GM23338 (cell line): ENCODE measurements at regions not wholly inside any gene's neighbourhood (a gene's known extent, or its start where the extent isn't known, plus 50 kb on each side); places are given as distances from the start of the nearest gene placed in this dataset.

Experiments used
- ATAC-seq: fragments of 200-7000 bp; cut with Tn5 transposase; 3 replicates; pipeline ENCODE4 v1.9.1; 2020
- DNase-seq: peaks from one replicate; pipeline ENCODE4 v3.0.0-alpha.2; 2015; ENCODE audit warnings: low spot score
- H2AFZ ChIP-seq: fragments of 200-600 bp; sonication (generic); 2 replicates; pipeline ENCODE4 v1.8.0; 2016; ENCODE audit warnings: antibody characterized with exemption, mild to moderate bottlenecking, moderate library complexity
- H3F3A ChIP-seq: fragments of 200-600 bp; sonication (generic); replicated peaks from 2 replicates; pipeline ENCODE4 v1.8.0; 2017; ENCODE audit warnings: antibody characterized with exemption, mixed run types, low read depth
- H3K27ac ChIP-seq: fragments of 200-600 bp; sonication (generic); 2 replicates; pipeline ENCODE4 v1.6.1; 2016; ENCODE audit warnings: low read depth
- H3K27me3 ChIP-seq: fragments of 200-600 bp; sonication (generic); 2 replicates; pipeline ENCODE4 v1.8.0; 2016; ENCODE audit warnings: mild to moderate bottlenecking, mixed run types, moderate library complexity; ENCODE audit not compliant: insufficient read depth
- H3K36me3 ChIP-seq: fragments of 200-600 bp; sonication (generic); 2 replicates; pipeline ENCODE4 v1.8.0; 2016; ENCODE audit warnings: mild to moderate bottlenecking; ENCODE audit not compliant: insufficient read depth
- H3K4me1 ChIP-seq: fragments of 200-600 bp; sonication (generic); 2 replicates; pipeline ENCODE4 v1.8.0; 2016; ENCODE audit warnings: mild to moderate bottlenecking, moderate library complexity; ENCODE audit not compliant: insufficient read depth
- H3K4me2 ChIP-seq: fragments of 200-600 bp; sonication (generic); 2 replicates; pipeline ENCODE4 v1.7.1; 2017; ENCODE audit warnings: mixed run types
- H3K4me3 ChIP-seq: fragments of 200-600 bp; sonication (generic); 2 replicates; pipeline ENCODE4 v1.6.1; 2016; ENCODE audit warnings: mixed run types
- H3K79me2 ChIP-seq: fragments of 200-600 bp; sonication (generic); replicated peaks from 2 replicates; pipeline ENCODE4 v1.8.0; 2017; ENCODE audit warnings: mild to moderate bottlenecking; ENCODE audit not compliant: insufficient read depth
- H3K9me2 ChIP-seq: fragments of 200-600 bp; sonication (generic); 2 replicates; pipeline ENCODE4 v1.8.0; 2017; ENCODE audit not compliant: insufficient read depth
- H4K20me1 ChIP-seq: fragments of 200-600 bp; sonication (generic); replicated peaks from 2 replicates; pipeline ENCODE4 v1.8.0; 2017; ENCODE audit warnings: mild to moderate bottlenecking; ENCODE audit not compliant: insufficient read depth
- H3K27ac Mint-ChIP-seq: 2 replicates; pipeline ENCODE4 v1.8.0; 2020; ENCODE audit warnings: inconsistent platforms, mild to moderate bottlenecking, moderate library complexity, mixed read lengths
- H3K27me3 Mint-ChIP-seq: 3 replicates; pipeline ENCODE4 v1.8.0; 2022; ENCODE audit warnings: low read depth, mild to moderate bottlenecking, moderate library complexity, mixed read lengths, inconsistent platforms; ENCODE audit not compliant: insufficient read depth, poor library complexity
- H3K36me3 Mint-ChIP-seq: 3 replicates; pipeline ENCODE4 v1.8.0; 2021; ENCODE audit warnings: low read depth, mild to moderate bottlenecking, inconsistent platforms, moderate library complexity, mixed read lengths
- H3K4me1 Mint-ChIP-seq: 3 replicates; pipeline ENCODE4 v1.8.0; 2020; ENCODE audit warnings: mild to moderate bottlenecking, inconsistent platforms, mixed read lengths
- H3K4me3 Mint-ChIP-seq: 3 replicates; pipeline ENCODE4 v1.8.0; 2021; ENCODE audit warnings: moderate library complexity, mild to moderate bottlenecking, inconsistent platforms, mixed read lengths
- H3K9me3 Mint-ChIP-seq: 3 replicates; pipeline ENCODE4 v1.8.0; 2020; ENCODE audit warnings: moderate library complexity, mild to moderate bottlenecking, inconsistent platforms, mixed read lengths
- CREB1 ChIP-seq: fragments of 250-450 bp; sonication (Bioruptor Pico); IDR thresholded peaks from 2 replicates; pipeline ENCODE4 v1.5.0; 2020; ENCODE audit warnings: low read depth, mild to moderate bottlenecking, moderate library complexity
- EZH2 ChIP-seq: fragments of 200-600 bp; sonication (generic); IDR thresholded peaks from one replicate; pipeline ENCODE4 v1.8.0; 2017; ENCODE audit warnings: antibody characterized with exemption, mild to moderate bottlenecking, low read depth; ENCODE audit not compliant: unreplicated experiment
- EZH2phosphoT487 ChIP-seq: fragments of 200-600 bp; sonication (generic); IDR thresholded peaks from one replicate; pipeline ENCODE4 v1.8.1; 2018; ENCODE audit warnings: antibody characterized with exemption; ENCODE audit not compliant: unreplicated experiment
- JUNB ChIP-seq: IDR thresholded peaks from one replicate; pipeline ENCODE4 v1.6.1; 2016; ENCODE audit warnings: antibody characterized with exemption; ENCODE audit not compliant: unreplicated experiment
- STAT1 ChIP-seq: IDR thresholded peaks from one replicate; pipeline ENCODE4 v1.6.1; 2016; ENCODE audit warnings: antibody characterized with exemption; ENCODE audit not compliant: unreplicated experiment
- ZNF114 ChIP-seq: fragments of 250-450 bp; sonication (Bioruptor Pico); IDR thresholded peaks from 2 replicates; pipeline ENCODE4 v1.5.0; 2020; ENCODE audit warnings: mild to moderate bottlenecking, moderate library complexity
- TF ChIP-seq, protein P1 (sequence below): IDR thresholded peaks from one replicate; pipeline ENCODE4 v1.6.1; 2018; ENCODE audit warnings: antibody characterized with exemption; ENCODE audit not compliant: unreplicated experiment
- TF ChIP-seq, protein P2 (sequence below): IDR thresholded peaks from 2 replicates; pipeline ENCODE4 v1.6.1; 2016; ENCODE audit warnings: antibody characterized with exemption
- TF ChIP-seq, protein P3 (sequence below): fragments of 250-450 bp; sonication (Bioruptor Pico); IDR thresholded peaks from 2 replicates; pipeline ENCODE4 v1.5.0; 2020; ENCODE audit warnings: mild to moderate bottlenecking, moderate library complexity

DNA sequence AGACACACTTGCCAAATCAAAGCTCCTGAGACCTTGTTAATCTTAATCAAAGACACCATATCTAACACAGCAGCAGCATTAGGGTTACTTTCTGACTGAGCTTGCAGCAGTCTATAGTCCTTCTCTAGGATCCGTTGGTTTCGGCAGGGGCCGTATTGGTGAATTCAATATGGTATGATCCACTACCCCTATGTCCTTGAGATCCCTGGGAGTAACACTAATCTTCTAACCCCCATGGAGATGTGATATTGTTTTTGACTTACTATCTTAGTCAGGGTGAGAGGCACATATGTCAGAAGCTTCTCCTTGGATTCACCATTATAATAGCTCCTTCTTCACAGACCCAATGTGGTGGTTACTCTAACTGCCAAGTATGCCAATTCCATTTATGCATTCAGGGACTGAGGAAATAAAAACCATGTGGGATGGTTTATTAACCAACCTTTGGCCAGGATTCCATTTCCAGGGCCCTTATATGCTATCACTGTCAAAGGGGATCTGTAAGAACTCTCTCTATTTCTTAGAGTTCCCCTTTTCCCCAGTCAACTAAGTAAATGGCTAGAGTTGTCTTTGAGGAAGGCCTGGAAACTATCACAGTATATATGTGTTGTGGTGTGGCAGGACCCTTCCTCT is 673.6 kb upstream of the USP24 start (continued):
- TF ChIP-seq, protein P1, sequence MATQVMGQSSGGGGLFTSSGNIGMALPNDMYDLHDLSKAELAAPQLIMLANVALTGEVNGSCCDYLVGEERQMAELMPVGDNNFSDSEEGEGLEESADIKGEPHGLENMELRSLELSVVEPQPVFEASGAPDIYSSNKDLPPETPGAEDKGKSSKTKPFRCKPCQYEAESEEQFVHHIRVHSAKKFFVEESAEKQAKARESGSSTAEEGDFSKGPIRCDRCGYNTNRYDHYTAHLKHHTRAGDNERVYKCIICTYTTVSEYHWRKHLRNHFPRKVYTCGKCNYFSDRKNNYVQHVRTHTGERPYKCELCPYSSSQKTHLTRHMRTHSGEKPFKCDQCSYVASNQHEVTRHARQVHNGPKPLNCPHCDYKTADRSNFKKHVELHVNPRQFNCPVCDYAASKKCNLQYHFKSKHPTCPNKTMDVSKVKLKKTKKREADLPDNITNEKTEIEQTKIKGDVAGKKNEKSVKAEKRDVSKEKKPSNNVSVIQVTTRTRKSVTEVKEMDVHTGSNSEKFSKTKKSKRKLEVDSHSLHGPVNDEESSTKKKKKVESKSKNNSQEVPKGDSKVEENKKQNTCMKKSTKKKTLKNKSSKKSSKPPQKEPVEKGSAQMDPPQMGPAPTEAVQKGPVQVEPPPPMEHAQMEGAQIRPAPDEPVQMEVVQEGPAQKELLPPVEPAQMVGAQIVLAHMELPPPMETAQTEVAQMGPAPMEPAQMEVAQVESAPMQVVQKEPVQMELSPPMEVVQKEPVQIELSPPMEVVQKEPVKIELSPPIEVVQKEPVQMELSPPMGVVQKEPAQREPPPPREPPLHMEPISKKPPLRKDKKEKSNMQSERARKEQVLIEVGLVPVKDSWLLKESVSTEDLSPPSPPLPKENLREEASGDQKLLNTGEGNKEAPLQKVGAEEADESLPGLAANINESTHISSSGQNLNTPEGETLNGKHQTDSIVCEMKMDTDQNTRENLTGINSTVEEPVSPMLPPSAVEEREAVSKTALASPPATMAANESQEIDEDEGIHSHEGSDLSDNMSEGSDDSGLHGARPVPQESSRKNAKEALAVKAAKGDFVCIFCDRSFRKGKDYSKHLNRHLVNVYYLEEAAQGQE = no peak
- TF ChIP-seq ZNF114 (no peak), JUNB (no peak)

DNA sequence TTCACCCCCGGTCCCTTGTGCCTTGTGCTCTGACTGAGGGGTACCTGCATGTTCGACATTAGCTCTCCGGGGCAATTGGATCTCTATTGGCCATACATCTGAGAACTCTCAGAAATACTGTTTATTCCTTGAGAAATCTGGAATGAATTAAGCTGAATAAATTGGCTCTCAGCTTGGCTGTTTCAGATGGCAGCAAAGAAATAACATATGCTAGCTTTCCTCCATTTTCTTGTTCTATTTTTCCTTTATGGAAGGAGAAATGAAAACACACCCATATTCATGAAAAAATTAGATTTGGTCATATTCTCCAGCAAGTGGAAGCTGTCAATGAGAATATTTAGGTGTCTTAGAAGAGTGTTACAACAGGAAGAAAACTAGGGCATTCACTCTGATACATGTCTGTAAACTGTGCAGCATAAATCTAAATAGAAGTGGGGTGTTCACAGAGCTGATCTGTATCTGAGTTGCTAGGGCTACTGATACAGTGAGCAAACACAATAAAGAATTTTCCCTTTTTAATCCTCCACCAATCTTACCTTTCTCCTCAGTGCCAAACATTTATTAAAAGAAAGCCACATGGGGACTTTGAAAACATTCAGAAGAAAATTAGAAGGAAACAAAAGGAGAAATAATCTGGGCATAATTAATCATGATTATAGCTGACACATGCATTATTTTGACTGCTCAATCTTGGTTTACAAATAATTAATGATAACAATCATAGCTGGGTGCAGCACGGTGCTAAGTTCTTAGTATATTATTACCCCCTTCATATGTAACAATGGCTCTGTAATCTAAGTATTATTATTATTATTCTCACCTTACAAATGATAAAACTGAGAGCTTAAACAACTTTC is 671.9 kb upstream of the USP24 start:
- no peaks in the 10 kb centered on the region for H3K79me2 ChIP-seq
- Mint-ChIP-seq H3K36me3 (no peaks in the 10 kb centered on the region), H3K27me3 (no peaks in the 10 kb centered on the region), H3K9me3 (no peaks in the 10 kb centered on the region; the same call in 2 of the 3 replicates), H3K27ac (no peak overlapping the region), H3K4me3 (no peak overlapping the region), H3K4me1 (no peaks in the 10 kb centered on the region)
- DNase-seq = no peak
- no peaks in the 10 kb centered on the region for H3K27me3 ChIP-seq
- H2AFZ ChIP-seq = no peak overlapping the region
- ATAC-seq = no peak
- no peaks in the 10 kb centered on the region for H3K36me3 ChIP-seq
- no peaks in the 10 kb centered on the region for H3K4me1 ChIP-seq
- H3K9me2 ChIP-seq = peaks cover 2% of the 10 kb centered on the region; the same call in 1 of the 2 replicates
- no peaks in the 10 kb centered on the region for H4K20me1 ChIP-seq
- H3K4me3 ChIP-seq = no peak overlapping the region
- no peak overlapping the region for H3K27ac ChIP-seq
- H3K4me2 ChIP-seq = no peak overlapping the region
- H3F3A ChIP-seq = no peaks in the 10 kb centered on the region
- no peak for TF ChIP-seq EZH2phosphoT487
- TF ChIP-seq JUNB = no peak
- TF ChIP-seq, protein P2, sequence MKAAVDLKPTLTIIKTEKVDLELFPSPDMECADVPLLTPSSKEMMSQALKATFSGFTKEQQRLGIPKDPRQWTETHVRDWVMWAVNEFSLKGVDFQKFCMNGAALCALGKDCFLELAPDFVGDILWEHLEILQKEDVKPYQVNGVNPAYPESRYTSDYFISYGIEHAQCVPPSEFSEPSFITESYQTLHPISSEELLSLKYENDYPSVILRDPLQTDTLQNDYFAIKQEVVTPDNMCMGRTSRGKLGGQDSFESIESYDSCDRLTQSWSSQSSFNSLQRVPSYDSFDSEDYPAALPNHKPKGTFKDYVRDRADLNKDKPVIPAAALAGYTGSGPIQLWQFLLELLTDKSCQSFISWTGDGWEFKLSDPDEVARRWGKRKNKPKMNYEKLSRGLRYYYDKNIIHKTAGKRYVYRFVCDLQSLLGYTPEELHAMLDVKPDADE = no peak
- no peak for TF ChIP-seq EZH2
- TF ChIP-seq, protein P3, sequence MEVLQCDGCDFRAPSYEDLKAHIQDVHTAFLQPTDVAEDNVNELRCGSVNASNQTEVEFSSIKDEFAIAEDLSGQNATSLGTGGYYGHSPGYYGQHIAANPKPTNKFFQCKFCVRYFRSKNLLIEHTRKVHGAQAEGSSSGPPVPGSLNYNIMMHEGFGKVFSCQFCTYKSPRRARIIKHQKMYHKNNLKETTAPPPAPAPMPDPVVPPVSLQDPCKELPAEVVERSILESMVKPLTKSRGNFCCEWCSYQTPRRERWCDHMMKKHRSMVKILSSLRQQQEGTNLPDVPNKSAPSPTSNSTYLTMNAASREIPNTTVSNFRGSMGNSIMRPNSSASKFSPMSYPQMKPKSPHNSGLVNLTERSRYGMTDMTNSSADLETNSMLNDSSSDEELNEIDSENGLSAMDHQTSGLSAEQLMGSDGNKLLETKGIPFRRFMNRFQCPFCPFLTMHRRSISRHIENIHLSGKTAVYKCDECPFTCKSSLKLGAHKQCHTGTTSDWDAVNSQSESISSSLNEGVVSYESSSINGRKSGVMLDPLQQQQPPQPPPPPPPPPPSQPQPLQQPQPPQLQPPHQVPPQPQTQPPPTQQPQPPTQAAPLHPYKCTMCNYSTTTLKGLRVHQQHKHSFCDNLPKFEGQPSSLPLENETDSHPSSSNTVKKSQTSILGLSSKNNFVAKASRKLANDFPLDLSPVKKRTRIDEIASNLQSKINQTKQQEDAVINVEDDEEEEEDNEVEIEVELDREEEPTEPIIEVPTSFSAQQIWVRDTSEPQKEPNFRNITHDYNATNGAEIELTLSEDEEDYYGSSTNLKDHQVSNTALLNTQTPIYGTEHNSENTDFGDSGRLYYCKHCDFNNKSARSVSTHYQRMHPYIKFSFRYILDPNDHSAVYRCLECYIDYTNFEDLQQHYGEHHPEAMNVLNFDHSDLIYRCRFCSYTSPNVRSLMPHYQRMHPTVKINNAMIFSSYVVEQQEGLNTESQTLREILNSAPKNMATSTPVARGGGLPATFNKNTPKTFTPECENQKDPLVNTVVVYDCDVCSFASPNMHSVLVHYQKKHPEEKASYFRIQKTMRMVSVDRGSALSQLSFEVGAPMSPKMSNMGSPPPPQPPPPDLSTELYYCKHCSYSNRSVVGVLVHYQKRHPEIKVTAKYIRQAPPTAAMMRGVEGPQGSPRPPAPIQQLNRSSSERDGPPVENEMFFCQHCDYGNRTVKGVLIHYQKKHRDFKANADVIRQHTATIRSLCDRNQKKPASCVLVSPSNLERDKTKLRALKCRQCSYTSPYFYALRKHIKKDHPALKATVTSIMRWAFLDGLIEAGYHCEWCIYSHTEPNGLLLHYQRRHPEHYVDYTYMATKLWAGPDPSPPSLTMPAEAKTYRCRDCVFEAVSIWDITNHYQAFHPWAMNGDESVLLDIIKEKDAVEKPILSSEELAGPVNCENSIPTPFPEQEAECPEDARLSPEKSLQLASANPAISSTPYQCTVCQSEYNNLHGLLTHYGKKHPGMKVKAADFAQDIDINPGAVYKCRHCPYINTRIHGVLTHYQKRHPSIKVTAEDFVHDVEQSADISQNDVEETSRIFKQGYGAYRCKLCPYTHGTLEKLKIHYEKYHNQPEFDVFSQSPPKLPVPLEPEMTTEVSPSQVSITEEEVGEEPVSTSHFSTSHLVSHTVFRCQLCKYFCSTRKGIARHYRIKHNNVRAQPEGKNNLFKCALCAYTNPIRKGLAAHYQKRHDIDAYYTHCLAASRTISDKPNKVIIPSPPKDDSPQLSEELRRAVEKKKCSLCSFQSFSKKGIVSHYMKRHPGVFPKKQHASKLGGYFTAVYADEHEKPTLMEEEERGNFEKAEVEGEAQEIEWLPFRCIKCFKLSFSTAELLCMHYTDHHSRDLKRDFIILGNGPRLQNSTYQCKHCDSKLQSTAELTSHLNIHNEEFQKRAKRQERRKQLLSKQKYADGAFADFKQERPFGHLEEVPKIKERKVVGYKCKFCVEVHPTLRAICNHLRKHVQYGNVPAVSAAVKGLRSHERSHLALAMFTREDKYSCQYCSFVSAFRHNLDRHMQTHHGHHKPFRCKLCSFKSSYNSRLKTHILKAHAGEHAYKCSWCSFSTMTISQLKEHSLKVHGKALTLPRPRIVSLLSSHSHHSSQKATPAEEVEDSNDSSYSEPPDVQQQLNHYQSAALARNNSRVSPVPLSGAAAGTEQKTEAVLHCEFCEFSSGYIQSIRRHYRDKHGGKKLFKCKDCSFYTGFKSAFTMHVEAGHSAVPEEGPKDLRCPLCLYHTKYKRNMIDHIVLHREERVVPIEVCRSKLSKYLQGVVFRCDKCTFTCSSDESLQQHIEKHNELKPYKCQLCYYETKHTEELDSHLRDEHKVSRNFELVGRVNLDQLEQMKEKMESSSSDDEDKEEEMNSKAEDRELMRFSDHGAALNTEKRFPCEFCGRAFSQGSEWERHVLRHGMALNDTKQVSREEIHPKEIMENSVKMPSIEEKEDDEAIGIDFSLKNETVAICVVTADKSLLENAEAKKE = no peak
- TF ChIP-seq CREB1 (CRISPR knock-in tag) = no peak
- no peak for TF ChIP-seq STAT1
